K562 (cell line): ENCODE measurements at regions not wholly inside any gene's neighbourhood (a gene's known extent, or its start where the extent isn't known, plus 50 kb on each side); places are given as distances from the start of the nearest gene placed in this dataset.

Experiments used
- ATAC-seq: fragments of 200-7000 bp; cut with Tn5 transposase; 3 replicates; pipeline ENCODE4 v1.9.1; 2020; ENCODE audit warnings: moderate library complexity
- BruUV-seq: library from RNA; stranded (reverse); fragments of 400-500 nt; replicated peaks from 2 replicates; lab custom pipeline; 2021; lab: Mats Ljungman, UMichigan
- CTCF ChIA-PET: fragments of 300-600 bp; formaldehyde crosslinking; extraction: SDS; loops from one replicate; lab custom pipeline; 2021; ENCODE audit warnings: low intra/inter-chr PET ratio; lab: Yijun Ruan, JAX
- POLR2A ChIA-PET: fragments of 300-600, 350-650 bp; sonication (Branson Sonifier 250); formaldehyde crosslinking; extraction: SDS; loops from one replicate; lab custom pipeline; 2021; ENCODE audit warnings: antibody characterized with exemption, inconsistent platforms; lab: Yijun Ruan, JAX
- DNase-seq, 4 experiments: peaks; one replicate each; pipeline versions ENCODE4 v3.0.0 to v3.0.0-alpha.2; 2011 to 2018; ENCODE audit warnings: low spot score in 3 of 4, mixed read lengths in 3 of 4; ENCODE audit errors: extremely low read depth in 1 of 4
- FAIRE-seq: peaks from 2 replicates; lab custom pipeline; 2011; peaks lifted over from hg19 to GRCh38; lab: Jason Lieb, UNC
- H2AFZ ChIP-seq: 2 replicates; pipeline ENCODE4 v1.6.0; 2011; ENCODE audit warnings: low read depth, low read length, control low read depth, inconsistent platforms
- H3K27ac ChIP-seq: fragments of 200-600 bp; 3 replicates; pipeline ENCODE4 v1.8.0; 2011; ENCODE audit warnings: low read depth, mild to moderate bottlenecking, control low read depth, inconsistent platforms, low read length, moderate library complexity, mixed read lengths; ENCODE audit errors: extremely low read depth
- H3K27me3 ChIP-seq, 2 experiments: fragments of 300-600 bp in 1 of 2; 2 replicates in 1 of 2; 3 replicates in 1 of 2; pipeline versions ENCODE4 v1.6.0 to v1.8.0; 2011; ENCODE audit warnings: inconsistent platforms in 2 of 2, low read length in 2 of 2, mild to moderate bottlenecking in 1 of 2, mixed read lengths in 1 of 2, moderate library complexity in 1 of 2; ENCODE audit not compliant: control insufficient read depth in 2 of 2, insufficient read depth in 2 of 2
- H3K36me3 ChIP-seq: fragments of 300-600 bp; 3 replicates; pipeline ENCODE4 v1.8.0; 2011; ENCODE audit warnings: mild to moderate bottlenecking, low read length, inconsistent platforms; ENCODE audit not compliant: control insufficient read depth, insufficient read depth
- H3K4me1 ChIP-seq, 2 experiments: fragments of 200-600 bp in 1 of 2; replicated peaks in 1 of 2; 2 replicates in 1 of 2; 3 replicates in 1 of 2; pipeline versions ENCODE4 v1.5.1 to v1.8.0; 2011; ENCODE audit warnings: inconsistent platforms in 2 of 2, low read length in 2 of 2, mild to moderate bottlenecking in 1 of 2, mixed read lengths in 1 of 2, moderate library complexity in 1 of 2; ENCODE audit not compliant: control insufficient read depth in 2 of 2, insufficient read depth in 2 of 2
- H3K4me2 ChIP-seq: 2 replicates; pipeline ENCODE4 v1.6.1; 2011; ENCODE audit warnings: low read length, control low read depth, inconsistent platforms, mixed read lengths; ENCODE audit not compliant: insufficient read depth
- H3K4me3 ChIP-seq: fragments of 200-600 bp; sonication (generic), shearing (Covaris generic); 2 replicates; pipeline ENCODE4 v1.5.1; 2016; ENCODE audit warnings: control low read depth, inconsistent platforms
- H3K79me2 ChIP-seq: fragments of 200-600 bp; 3 replicates; pipeline ENCODE4 v1.8.0; 2011; ENCODE audit warnings: low read length, inconsistent platforms; ENCODE audit not compliant: control insufficient read depth, insufficient read depth
- H3K9ac ChIP-seq, 2 experiments: 2 replicates each; pipeline versions ENCODE4 v1.6.0 to v1.6.1; 2011; ENCODE audit warnings: low read depth in 2 of 2, low read length in 2 of 2, control low read depth in 1 of 2, inconsistent platforms in 1 of 2, mild to moderate bottlenecking in 1 of 2, mixed read lengths in 1 of 2; ENCODE audit not compliant: insufficient read depth in 1 of 2
- H3K9me1 ChIP-seq: one replicate; pipeline ENCODE4 v1.6.0; 2011; ENCODE audit warnings: inconsistent platforms, mild to moderate bottlenecking, low read length, moderate library complexity; ENCODE audit not compliant: control insufficient read depth, insufficient read depth
- H3K9me3 ChIP-seq: replicated peaks from 2 replicates; pipeline ENCODE4 v1.5.1; 2011; ENCODE audit warnings: low read depth, low read length, inconsistent platforms; ENCODE audit not compliant: control insufficient read depth, insufficient read depth
- H4K20me1 ChIP-seq: replicated peaks from 2 replicates; pipeline ENCODE4 v1.6.1; 2011; ENCODE audit warnings: low read length, inconsistent platforms, mixed read lengths; ENCODE audit not compliant: control insufficient read depth, insufficient read depth
- ATF1 ChIP-seq, 2 experiments: fragments of 450-650 bp in 1 of 2; IDR thresholded peaks; 2 replicates each; pipeline ENCODE4 v1.6.1; 2016; ENCODE audit warnings: missing compliant biosample characterization in 1 of 2, missing genetic modification characterization in 1 of 2
- EGR1 ChIP-seq: fragments of 450-650 bp; conservative IDR thresholded peaks from 2 replicates; pipeline ENCODE4 v1.6.1; 2017; ENCODE audit warnings: mild to moderate bottlenecking
- ESRRB ChIP-seq: fragments of 250-450 bp; sonication (Bioruptor Pico); IDR thresholded peaks from 2 replicates; pipeline ENCODE4 v1.5.0; 2020; ENCODE audit warnings: mild to moderate bottlenecking, moderate library complexity, borderline replicate concordance
- GATA2 ChIP-seq: sonication (generic); formaldehyde crosslinking; IDR thresholded peaks from 2 replicates; pipeline ENCODE4 v1.4.0; 2020; ENCODE audit warnings: mild to moderate bottlenecking, missing genetic modification reagents
- MAFK ChIP-seq: IDR thresholded peaks from 2 replicates; pipeline ENCODE4 v1.6.1; 2011; ENCODE audit warnings: low read length, improper control_type of control experiment
- MBD2 ChIP-seq: sonication (generic); IDR thresholded peaks from 2 replicates; pipeline ENCODE4 v1.6.1; 2016; ENCODE audit warnings: low read depth, borderline replicate concordance
- NFIC ChIP-seq: fragments of 450-650 bp; IDR thresholded peaks from 2 replicates; pipeline ENCODE4 v1.6.1; 2017; ENCODE audit warnings: mild to moderate bottlenecking, inconsistent platforms
- NR2C2 ChIP-seq, 2 experiments: fragments of 200-800 bp in 1 of 2; sonication (Bioruptor generic) in 1 of 2; sonication (generic) in 1 of 2; formaldehyde crosslinking in 1 of 2; IDR thresholded peaks; 2 replicates each; pipeline versions ENCODE4 v1.6.1 to v1.8.0; 2016 to 2022; ENCODE audit warnings: mild to moderate bottlenecking in 1 of 2, missing compliant biosample characterization in 1 of 2, missing genetic modification characterization in 1 of 2, missing genetic modification reagents in 1 of 2
- ZNF347 ChIP-seq: fragments of 450-650 bp; formaldehyde crosslinking; IDR thresholded peaks from 2 replicates; pipeline ENCODE4 v1.4.0; 2020; ENCODE audit warnings: low read depth, mild to moderate bottlenecking, moderate library complexity
- WGBS: fragments of 100-300 bp; shearing (Covaris generic); methylation state at CpG from one replicate; pipeline ENCODE4 v1.1.6; 2016; ENCODE audit warnings: low coverage, mixed read lengths; ENCODE audit not compliant: insufficient coverage; ENCODE audit errors: missing lambda C conversion rate; 5-methylcytosine and 5-hydroxymethylcytosine counted together
- in situ Hi-C: fragments of 300-500 bp; cut with MboI; formaldehyde crosslinking; loops from 4 replicates; pipeline ENCODE4 v1.15.0; 2018; ENCODE audit warnings: inconsistent platforms, mixed read lengths
- intact Hi-C: fragments of 100-400 bp; cut with micrococcal nuclease; formaldehyde crosslinking; loops from 2 replicates; pipeline ENCODE4 v1.14.2; 2022
- TF ChIP-seq, protein P1 (sequence below): fragments of 250-450 bp; sonication (Bioruptor Pico); IDR thresholded peaks from 2 replicates; pipeline ENCODE4 v1.5.0; 2021; ENCODE audit warnings: mild to moderate bottlenecking, moderate library complexity
- TF ChIP-seq, protein P2 (sequence below): fragments of 450-650 bp; formaldehyde crosslinking; IDR thresholded peaks from 2 replicates; pipeline ENCODE4 v1.4.0; 2022; ENCODE audit warnings: missing genetic modification characterization
- TF ChIP-seq, protein P3 (sequence below): sonication (generic); formaldehyde crosslinking; IDR thresholded peaks from 2 replicates; pipeline ENCODE4 v1.8.1; 2023; ENCODE audit warnings: mild to moderate bottlenecking, missing genetic modification reagents, moderate library complexity
- TF ChIP-seq, protein P4 (sequence below): sonication (generic); formaldehyde crosslinking; IDR thresholded peaks from 2 replicates; pipeline ENCODE4 v1.8.1; 2022; ENCODE audit warnings: missing genetic modification reagents

DNA sequence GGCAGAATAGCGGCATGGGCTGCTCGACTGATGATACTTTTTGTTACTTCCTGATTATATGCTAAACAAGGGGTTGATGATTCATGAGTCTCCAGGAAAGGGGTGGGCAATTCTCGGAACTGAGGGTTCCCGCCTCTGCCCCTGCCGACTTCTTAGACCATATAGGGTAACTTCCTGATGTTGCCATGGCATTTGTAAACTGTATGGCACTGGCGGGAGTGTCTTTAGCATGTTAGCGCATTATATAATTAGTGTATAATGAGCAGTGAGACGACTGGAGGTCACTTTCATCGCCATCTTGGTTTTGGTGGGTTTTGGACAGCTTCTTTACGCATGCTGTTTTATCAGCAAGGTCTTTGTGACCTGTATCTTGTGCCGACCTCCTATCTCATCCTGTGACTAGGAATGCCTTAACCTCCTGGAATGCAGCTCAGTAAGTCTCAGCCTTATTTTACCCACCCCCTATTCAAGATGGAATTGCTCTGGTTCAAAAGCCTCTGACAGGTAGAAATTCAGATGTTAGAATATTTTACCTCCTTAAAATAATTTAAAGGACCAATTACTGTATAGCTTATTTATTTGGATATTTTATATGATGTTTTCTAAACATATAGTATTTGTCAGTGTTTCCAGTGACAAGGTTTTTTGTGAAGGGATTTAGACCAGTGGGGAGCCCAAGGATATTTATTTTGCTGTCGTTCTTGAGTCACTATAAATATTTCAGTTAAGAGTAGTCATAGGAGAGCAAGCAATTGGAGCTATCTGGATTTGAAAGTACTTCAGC lies 90.1 kb upstream of the PIK3CG start:
- H3K4me2 ChIP-seq = peak overlapping the region; percentile 90
- CTCF ChIA-PET = interaction anchor here (0.7 kb wide), 1 partner anchor 1432 kb away, joined by 3 read pairs; no protein-coding TSS in a partner anchor
- peak overlapping the region; percentile 94 for H3K27ac ChIP-seq
- peak; percentile 71 for TF ChIP-seq MAFK
- TF ChIP-seq NR2C2 (CRISPR knock-in tag; IDR thresholded peaks at IDR 0.05) = no peak
- TF ChIP-seq NR2C2 (tag; IDR thresholded peaks at IDR 0.05) = peak; percentile 90
- no peak for TF ChIP-seq MBD2
- TF ChIP-seq, protein P1, sequence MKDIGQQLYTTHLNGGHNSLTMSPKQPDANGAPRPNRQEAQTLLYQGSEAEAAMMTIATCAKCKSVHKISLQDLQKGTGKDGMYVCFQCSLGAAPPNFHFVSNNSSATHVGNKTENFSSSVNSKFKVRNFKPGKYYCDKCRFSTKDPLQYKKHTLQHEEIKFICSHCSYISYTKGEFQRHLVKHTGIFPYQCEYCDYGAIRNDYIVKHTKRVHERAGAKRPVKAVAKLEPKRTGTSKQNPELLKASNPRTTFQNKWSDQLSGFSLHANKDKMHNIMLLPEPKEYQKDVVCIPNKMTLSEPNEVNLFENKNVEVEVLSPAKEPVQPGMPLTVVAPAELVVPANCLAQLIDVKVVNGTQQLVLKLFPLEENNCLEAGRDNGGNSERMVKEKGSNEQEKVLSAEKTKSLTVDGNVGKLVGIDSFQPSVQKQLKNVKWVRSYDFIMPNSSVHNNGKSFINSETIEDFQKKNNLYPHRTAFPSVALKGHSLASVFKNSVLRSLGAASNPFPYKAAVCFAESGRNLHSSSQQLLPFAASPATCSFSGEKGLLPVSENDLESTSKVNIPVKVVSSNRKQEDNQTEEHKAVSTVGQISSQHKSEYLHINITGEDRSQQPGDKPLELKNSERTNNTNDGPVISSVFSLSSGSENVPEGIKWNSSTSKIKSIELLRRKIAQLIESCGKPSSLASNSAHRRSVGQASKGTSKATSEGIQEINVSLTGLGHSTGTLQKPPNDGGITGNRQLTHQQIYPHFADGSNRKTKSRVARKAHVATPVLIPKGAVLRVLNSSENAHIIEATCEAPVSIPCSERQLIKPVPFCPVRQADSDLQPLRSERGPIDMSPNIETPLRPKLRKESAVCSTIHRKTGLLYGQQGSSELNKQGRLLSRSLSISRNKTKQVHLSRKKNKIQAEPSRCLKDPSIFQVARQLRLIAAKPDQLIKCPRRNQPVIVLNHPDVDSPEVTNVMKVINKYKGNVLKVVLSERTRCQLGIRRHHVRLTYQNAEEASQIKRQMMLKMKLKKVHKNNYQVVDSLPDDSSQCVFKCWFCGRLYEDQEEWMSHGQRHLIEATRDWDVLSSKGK (CRISPR knock-in tag) = peak; percentile 84
- no peak for TF ChIP-seq GATA2
- TF ChIP-seq, protein P2, sequence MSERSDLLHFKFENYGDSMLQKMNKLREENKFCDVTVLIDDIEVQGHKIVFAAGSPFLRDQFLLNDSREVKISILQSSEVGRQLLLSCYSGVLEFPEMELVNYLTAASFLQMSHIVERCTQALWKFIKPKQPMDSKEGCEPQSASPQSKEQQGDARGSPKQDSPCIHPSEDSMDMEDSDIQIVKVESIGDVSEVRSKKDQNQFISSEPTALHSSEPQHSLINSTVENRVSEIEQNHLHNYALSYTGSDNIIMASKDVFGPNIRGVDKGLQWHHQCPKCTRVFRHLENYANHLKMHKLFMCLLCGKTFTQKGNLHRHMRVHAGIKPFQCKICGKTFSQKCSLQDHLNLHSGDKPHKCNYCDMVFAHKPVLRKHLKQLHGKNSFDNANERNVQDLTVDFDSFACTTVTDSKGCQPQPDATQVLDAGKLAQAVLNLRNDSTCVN (CRISPR knock-in tag) = peak; percentile 89; the same call in 1 of the 2 replicates
- no peak for TF ChIP-seq ATF1 (CRISPR knock-in tag; IDR thresholded peaks at IDR 0.05)
- peak; percentile 92 for TF ChIP-seq ATF1 (tag; IDR thresholded peaks at IDR 0.05)
- TF ChIP-seq, protein P3, sequence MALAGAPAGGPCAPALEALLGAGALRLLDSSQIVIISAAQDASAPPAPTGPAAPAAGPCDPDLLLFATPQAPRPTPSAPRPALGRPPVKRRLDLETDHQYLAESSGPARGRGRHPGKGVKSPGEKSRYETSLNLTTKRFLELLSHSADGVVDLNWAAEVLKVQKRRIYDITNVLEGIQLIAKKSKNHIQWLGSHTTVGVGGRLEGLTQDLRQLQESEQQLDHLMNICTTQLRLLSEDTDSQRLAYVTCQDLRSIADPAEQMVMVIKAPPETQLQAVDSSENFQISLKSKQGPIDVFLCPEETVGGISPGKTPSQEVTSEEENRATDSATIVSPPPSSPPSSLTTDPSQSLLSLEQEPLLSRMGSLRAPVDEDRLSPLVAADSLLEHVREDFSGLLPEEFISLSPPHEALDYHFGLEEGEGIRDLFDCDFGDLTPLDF (CRISPR knock-in tag) = peak; percentile 96
- peak; percentile 79 for TF ChIP-seq ESRRB (CRISPR knock-in tag)
- peak; percentile 96 for TF ChIP-seq EGR1
- no peak for TF ChIP-seq ZNF347 (CRISPR knock-in tag)
- no peak; the same call in 1 of the 2 replicates for TF ChIP-seq NFIC
- TF ChIP-seq, protein P4, sequence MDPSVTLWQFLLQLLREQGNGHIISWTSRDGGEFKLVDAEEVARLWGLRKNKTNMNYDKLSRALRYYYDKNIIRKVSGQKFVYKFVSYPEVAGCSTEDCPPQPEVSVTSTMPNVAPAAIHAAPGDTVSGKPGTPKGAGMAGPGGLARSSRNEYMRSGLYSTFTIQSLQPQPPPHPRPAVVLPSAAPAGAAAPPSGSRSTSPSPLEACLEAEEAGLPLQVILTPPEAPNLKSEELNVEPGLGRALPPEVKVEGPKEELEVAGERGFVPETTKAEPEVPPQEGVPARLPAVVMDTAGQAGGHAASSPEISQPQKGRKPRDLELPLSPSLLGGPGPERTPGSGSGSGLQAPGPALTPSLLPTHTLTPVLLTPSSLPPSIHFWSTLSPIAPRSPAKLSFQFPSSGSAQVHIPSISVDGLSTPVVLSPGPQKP (CRISPR knock-in tag) = no peak

More for the DNA sequence above, 90.1 kb upstream of the PIK3CG start:
- ATAC-seq (peak; percentile 92), FAIRE-seq (peak; percentile 99), DNase-seq (peak; percentile 76 to 100 (median 82))
- Histone ChIP-seq H3K9ac (peak overlapping the region; percentile 90 to 96), H4K20me1 (no peaks in the 10 kb centered on the region), H2AFZ (peak overlapping the region; percentile 14), H3K9me1 (no peaks in the 10 kb centered on the region), H3K4me1 (peaks cover 8 to 52% of the 10 kb centered on the region in 2 experiments; a peak in 4 of 5 replicates), H3K27me3 (no peaks in the 10 kb centered on the region), H3K4me3 (peak overlapping the region; percentile 43), H3K36me3 (peaks cover 35% of the 10 kb centered on the region; the same call in 2 of the 3 replicates), H3K9me3 (peaks cover 6% of the 10 kb centered on the region), H3K79me2 (peaks cover 51% of the 10 kb centered on the region)
- in situ Hi-C loops = no loop called here
- WGBS = 1% methylated on average over 12 of the region's 12 CpGs
- TSS peak; percentile 60 for BruUV-seq
- POLR2A ChIA-PET = interaction anchor here (0.6 to 3.2 kb wide), 35 partner anchors 8 to 595 kb away, joined by 3 to 23 read pairs (median 4); partner anchors contain the start of genes CCDC71L, HBP1, NAMPT and PIK3CG
- intact Hi-C loops = loop anchor here (1.0 to 10.0 kb wide), 4 partner anchors 114 to 490 kb away; partner anchors contain the start of genes CCDC71L and NAMPT
